Stimulated activated naive CD8-positive, alpha-beta T cell treated with anti-CD3 and anti-CD28 coated beads, Interleukin-15, Interleukin-2, amounts not matched to agents 100 ng/mL and 50 ng/mL, for 24 hours (primary cell): ENCODE measurements at regions not wholly inside any gene's neighbourhood (a gene's known extent, or its start where the extent isn't known, plus 50 kb on each side); places are given as distances from the start of the nearest gene placed in this dataset.

Experiments
- H3K27ac Mint-ChIP-seq: one replicate; pipeline ENCODE4 v1.8.0; 2021; ENCODE audit warnings: mild to moderate bottlenecking, mixed read lengths
- H3K27me3 Mint-ChIP-seq: one replicate; pipeline ENCODE4 v1.8.0; 2021; ENCODE audit warnings: mixed read lengths
- H3K36me3 Mint-ChIP-seq: one replicate; pipeline ENCODE4 v1.8.0; 2021; ENCODE audit warnings: low read depth, mixed read lengths
- H3K4me1 Mint-ChIP-seq: one replicate; pipeline ENCODE4 v1.8.0; 2021; ENCODE audit warnings: low read depth, mixed read lengths
- H3K4me3 Mint-ChIP-seq: one replicate; pipeline ENCODE4 v1.8.0; 2021; ENCODE audit warnings: mild to moderate bottlenecking, mixed read lengths
- H3K9me3 Mint-ChIP-seq: one replicate; pipeline ENCODE4 v1.8.0; 2021; ENCODE audit warnings: mixed read lengths

DNA sequence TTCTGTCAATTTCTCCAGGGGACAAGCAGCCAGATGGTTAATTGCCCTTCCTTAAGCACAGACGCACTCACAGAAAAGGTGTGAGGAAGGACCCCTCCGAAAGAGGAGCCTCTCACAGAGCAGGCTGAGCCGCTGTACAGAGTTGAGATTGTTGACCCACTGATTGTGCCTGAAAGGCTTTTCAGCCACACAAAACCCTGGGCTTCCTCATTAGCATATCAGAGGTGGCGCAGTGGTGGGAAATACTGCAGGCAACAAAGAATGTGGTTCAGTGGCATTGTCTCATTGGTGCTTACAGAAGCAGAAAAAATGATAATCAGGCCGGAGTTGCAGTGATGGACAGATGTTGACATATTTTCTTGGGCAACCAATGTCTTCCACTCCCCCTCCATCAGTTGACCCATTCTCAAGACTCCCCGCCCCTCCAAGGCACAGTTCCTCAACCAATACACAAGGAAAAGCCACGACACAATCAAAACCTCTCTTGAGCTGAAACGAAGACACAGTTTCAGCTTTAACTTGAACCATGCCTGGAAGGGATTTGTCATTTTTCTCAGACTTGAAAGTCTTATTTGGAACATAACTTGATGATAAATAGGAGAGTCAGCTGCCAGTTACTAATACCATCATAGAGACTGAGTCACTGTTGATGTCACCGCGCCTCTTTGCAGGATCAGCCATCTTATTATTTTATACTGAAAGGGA, 53.1 kb downstream of the ATXN3L start:
- Mint-ChIP-seq H3K4me1 (peaks cover 12% of the 10 kb centered on the region), H3K9me3 (no peaks in the 10 kb centered on the region), H3K36me3 (no peaks in the 10 kb centered on the region), H3K27ac (no peak overlapping the region), H3K4me3 (no peak overlapping the region), H3K27me3 (no peaks in the 10 kb centered on the region)

GRCh38 chrX:13265549-13266132, 54.2 kb downstream of the ATXN3L start:
- H3K9me3 Mint-ChIP-seq, result no peaks in the 10 kb centered on the region
- H3K4me3 Mint-ChIP-seq, result no peak overlapping the region
- no peaks in the 10 kb centered on the region for H3K27me3 Mint-ChIP-seq
- H3K4me1 Mint-ChIP-seq, result peaks cover 12% of the 10 kb centered on the region
- no peaks in the 10 kb centered on the region for H3K36me3 Mint-ChIP-seq
- H3K27ac Mint-ChIP-seq, result no peak overlapping the region

GRCh38 chrX:13265111-13265510, 54.7 kb downstream of the ATXN3L start:
- H3K4me3 Mint-ChIP-seq, result no peak overlapping the region
- H3K36me3 Mint-ChIP-seq, result no peaks in the 10 kb centered on the region
- peaks cover 12% of the 10 kb centered on the region for H3K4me1 Mint-ChIP-seq
- H3K27ac Mint-ChIP-seq, result no peak overlapping the region
- no peaks in the 10 kb centered on the region for H3K9me3 Mint-ChIP-seq
- H3K27me3 Mint-ChIP-seq, result no peaks in the 10 kb centered on the region

- Mint-ChIP-seq H3K4me3 (no peak overlapping the region), H3K27ac (no peak overlapping the region), H3K4me1 (peaks cover 12% of the 10 kb centered on the region)
These were observed 56.1 kb downstream of the ATXN3L start for GRCh38 chrX:13263560-13264251.

GRCh38 chrX:13261348-13261747, 58.5 kb downstream of the ATXN3L start:
- Mint-ChIP-seq H3K9me3 (no peaks in the 10 kb centered on the region), H3K4me1 (peaks cover 27% of the 10 kb centered on the region), H3K4me3 (no peak overlapping the region), H3K27ac (no peak overlapping the region), H3K27me3 (no peaks in the 10 kb centered on the region), H3K36me3 (no peaks in the 10 kb centered on the region)

More at GRCh38 chrX:13263560-13264251, 56.1 kb downstream of the ATXN3L start:
- Mint-ChIP-seq H3K36me3 (no peaks in the 10 kb centered on the region), H3K9me3 (no peaks in the 10 kb centered on the region), H3K27me3 (no peaks in the 10 kb centered on the region)

DNA sequence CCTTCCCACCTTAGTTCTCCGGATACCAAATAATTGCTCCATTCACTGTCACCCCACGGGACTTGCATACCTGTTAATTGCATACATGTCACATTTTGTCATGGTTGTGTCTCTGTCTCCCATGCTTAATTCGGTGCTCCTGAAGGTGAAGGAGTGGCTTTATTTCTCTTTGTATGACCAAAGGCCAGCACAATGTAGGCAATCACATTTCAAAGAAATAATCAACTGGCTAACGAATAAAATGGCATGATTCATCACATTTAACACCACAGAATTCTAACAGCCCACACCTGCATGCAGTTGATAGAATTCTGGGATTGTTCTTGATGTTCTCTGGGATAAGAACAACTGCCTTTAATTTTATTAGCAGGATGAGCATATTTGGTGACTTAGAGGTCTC, 59.3 kb downstream of the ATXN3L start:
- Mint-ChIP-seq H3K27ac (no peak overlapping the region), H3K27me3 (no peaks in the 10 kb centered on the region), H3K9me3 (peaks cover 4% of the 10 kb centered on the region), H3K4me1 (peaks cover 34% of the 10 kb centered on the region), H3K36me3 (peaks cover 3% of the 10 kb centered on the region), H3K4me3 (no peak overlapping the region)

- Mint-ChIP-seq H3K36me3 (peaks cover 3% of the 10 kb centered on the region), H3K4me1 (peaks cover 47% of the 10 kb centered on the region)
These were observed 61.1 kb downstream of the ATXN3L start for GRCh38 chrX:13258725-13259124.

DNA sequence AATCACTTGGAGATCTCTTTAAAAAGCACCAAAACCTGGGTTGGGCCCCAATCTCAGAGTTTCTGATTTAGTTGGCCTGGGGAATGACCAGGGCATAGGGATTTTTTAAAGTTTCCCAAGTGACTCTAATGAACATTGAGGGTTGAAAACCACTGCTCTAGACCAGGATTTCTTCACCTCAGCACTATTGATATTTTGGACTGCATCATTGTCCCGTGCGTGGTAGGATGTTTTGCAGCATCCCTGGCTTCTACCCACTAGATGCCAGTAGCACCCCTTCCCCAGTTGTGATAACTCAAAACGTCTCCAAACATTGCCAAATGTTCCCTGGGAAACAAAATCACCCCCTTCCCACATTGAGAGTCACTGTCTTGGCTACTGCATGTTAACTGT, 61.8 kb downstream of the ATXN3L start:
- H3K4me1 Mint-ChIP-seq, result peaks cover 46% of the 10 kb centered on the region
- no peak overlapping the region for H3K4me3 Mint-ChIP-seq
- no peaks in the 10 kb centered on the region for H3K27me3 Mint-ChIP-seq
- peaks cover 3% of the 10 kb centered on the region for H3K36me3 Mint-ChIP-seq
- H3K9me3 Mint-ChIP-seq, result peaks cover 4% of the 10 kb centered on the region
- H3K27ac Mint-ChIP-seq, result no peak overlapping the region

More at GRCh38 chrX:13258725-13259124, 61.1 kb downstream of the ATXN3L start:
- no peaks in the 10 kb centered on the region for H3K27me3 Mint-ChIP-seq
- no peak overlapping the region for H3K27ac Mint-ChIP-seq
- no peak overlapping the region for H3K4me3 Mint-ChIP-seq
- peaks cover 4% of the 10 kb centered on the region for H3K9me3 Mint-ChIP-seq

DNA sequence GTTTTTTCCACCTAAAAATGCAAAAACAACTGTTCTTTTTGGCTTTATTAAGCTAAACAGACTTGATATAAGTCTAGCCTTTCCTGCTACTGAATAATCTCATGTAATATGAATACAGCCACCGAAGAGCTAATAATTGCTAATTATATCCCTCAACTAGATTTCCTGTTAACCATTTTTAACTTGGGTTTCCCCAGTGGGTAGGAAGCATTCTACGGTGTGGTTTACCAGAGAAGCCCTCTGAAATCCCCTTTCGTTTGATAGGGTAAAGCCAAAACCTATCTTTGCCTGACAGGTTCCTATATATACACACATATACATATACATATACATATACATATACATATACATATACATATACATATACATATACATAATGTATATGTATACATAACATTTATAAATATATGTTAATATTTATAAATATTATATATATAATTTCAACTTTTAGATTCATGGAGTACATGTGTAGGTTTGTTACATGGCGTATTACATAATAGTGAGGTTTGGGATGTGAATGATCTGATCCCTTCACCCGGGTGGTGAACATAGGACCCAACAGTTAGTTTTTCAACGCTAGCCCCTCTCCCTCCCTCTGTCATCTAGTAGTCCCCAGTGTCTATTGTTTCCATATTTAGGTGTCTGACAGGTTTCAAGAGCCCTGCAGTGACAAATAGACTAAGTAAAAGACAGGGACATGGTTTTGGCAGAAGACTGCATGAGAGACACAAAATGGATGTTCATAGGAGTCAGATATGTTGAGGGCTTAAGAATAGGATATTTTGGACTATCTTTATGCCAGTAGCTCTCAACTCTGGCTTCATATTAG, 62.4 kb downstream of the ATXN3L start:
- Mint-ChIP-seq H3K4me3 (peak overlapping the region; percentile 39), H3K9me3 (peaks cover 4% of the 10 kb centered on the region), H3K27ac (peak overlapping the region; percentile 68), H3K4me1 (peaks cover 45% of the 10 kb centered on the region), H3K27me3 (no peaks in the 10 kb centered on the region), H3K36me3 (peaks cover 3% of the 10 kb centered on the region)

- H3K27ac Mint-ChIP-seq, result peak overlapping the region; percentile 82
These were observed 63.2 kb downstream of the ATXN3L start for GRCh38 chrX:13256603-13257002.

GRCh38 chrX:13254870-13255269, 65.0 kb downstream of the ATXN3L start:
- Mint-ChIP-seq H3K9me3 (peaks cover 4% of the 10 kb centered on the region), H3K4me3 (no peak overlapping the region), H3K27me3 (no peaks in the 10 kb centered on the region), H3K27ac (peak overlapping the region; percentile 36), H3K36me3 (peaks cover 3% of the 10 kb centered on the region), H3K4me1 (peaks cover 59% of the 10 kb centered on the region)

More at GRCh38 chrX:13256603-13257002, 63.2 kb downstream of the ATXN3L start:
- Mint-ChIP-seq H3K4me1 (peaks cover 52% of the 10 kb centered on the region), H3K9me3 (peaks cover 4% of the 10 kb centered on the region), H3K4me3 (no peak overlapping the region), H3K36me3 (peaks cover 3% of the 10 kb centered on the region), H3K27me3 (no peaks in the 10 kb centered on the region)

DNA sequence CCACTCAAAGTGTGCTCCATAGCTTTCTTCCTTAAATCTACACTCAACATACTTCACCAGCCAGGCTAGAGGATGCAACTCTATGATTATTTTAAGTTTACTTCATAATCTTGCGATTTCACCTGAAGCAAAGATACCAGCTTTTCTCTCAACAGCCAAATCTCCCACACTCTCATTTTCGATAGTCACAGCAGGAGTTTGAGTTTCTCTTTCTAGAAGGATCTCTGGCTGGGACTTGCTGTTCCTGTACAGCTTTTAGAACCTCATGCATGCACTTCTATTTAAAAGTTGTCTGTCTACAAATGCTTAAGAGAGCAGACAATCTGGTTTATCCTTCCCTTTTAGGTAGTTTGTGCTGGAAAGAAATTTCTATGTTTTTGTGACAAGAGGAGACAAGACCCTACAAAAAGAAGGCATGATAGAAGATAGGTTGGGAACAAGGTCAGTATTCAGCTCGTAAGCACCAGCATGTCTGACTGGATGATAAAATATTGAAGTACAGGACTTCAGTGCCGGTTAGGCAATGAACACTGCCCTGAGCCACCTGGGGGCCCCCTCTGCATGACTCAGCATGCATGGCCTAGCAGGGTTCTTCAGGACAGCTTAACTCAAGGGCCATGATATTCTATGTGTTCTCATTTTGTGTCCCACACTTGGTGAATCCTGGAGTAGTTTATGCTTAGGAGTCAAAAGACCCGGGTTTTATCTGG, 65.6 kb downstream of the ATXN3L start:
- peaks cover 59% of the 10 kb centered on the region for H3K4me1 Mint-ChIP-seq
- no peak overlapping the region for H3K4me3 Mint-ChIP-seq
- no peaks in the 10 kb centered on the region for H3K27me3 Mint-ChIP-seq
- peaks cover 4% of the 10 kb centered on the region for H3K9me3 Mint-ChIP-seq
- H3K36me3 Mint-ChIP-seq, result peaks cover 3% of the 10 kb centered on the region
- H3K27ac Mint-ChIP-seq, result peak overlapping the region; percentile 36

DNA sequence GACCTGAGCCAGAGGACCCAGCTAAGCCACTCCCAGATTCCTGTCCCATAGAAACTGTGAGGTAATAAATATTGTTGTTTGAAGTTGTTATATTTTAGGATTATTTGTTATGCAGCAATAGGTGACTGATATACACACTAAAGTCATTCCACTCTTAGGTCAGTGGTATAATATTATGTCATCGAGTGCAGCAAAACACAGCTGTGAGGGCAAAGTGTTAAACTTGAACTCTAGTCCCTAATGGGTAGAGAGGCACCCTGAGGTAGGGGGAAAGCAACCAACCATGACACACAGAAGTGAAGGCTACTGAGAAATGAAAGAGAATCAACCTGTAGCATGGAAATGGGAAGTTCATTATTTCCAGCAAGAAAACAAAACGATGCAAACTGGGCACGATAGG, 66.6 kb downstream of the ATXN3L start:
- no peaks in the 10 kb centered on the region for H3K27me3 Mint-ChIP-seq
- peak overlapping the region; percentile 36 for H3K27ac Mint-ChIP-seq
- peaks cover 3% of the 10 kb centered on the region for H3K36me3 Mint-ChIP-seq
- peaks cover 4% of the 10 kb centered on the region for H3K9me3 Mint-ChIP-seq
- peaks cover 59% of the 10 kb centered on the region for H3K4me1 Mint-ChIP-seq
- H3K4me3 Mint-ChIP-seq, result no peak overlapping the region

DNA sequence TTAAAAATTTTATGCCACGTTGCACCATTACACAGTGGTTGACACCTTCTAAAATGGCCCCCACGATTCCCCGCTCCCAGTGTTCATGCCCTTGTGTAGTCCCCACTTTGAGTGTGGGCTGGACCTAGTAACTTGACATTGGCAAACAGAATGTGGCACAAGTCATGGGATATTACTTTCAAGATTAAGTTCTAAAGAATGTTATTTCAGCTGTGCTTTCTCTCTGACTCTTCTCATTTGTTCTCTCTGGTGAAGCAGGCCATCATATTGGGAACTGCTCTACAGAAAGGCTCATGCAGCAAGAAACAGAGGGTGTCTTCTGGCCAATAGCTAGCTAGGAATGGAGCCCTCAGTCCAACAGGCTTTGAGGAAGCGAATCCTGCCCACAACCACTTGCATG, 67.1 kb downstream of the ATXN3L start:
- H3K27ac Mint-ChIP-seq, result no peak overlapping the region
- H3K4me1 Mint-ChIP-seq, result peaks cover 55% of the 10 kb centered on the region
- H3K36me3 Mint-ChIP-seq, result peaks cover 3% of the 10 kb centered on the region
- H3K9me3 Mint-ChIP-seq, result peaks cover 4% of the 10 kb centered on the region
- no peaks in the 10 kb centered on the region for H3K27me3 Mint-ChIP-seq
- H3K4me3 Mint-ChIP-seq, result no peak overlapping the region
